PC-9 (cell line): ENCODE measurements at regions not wholly inside any gene's neighbourhood (a gene's known extent, or its start where the extent isn't known, plus 50 kb on each side); places are given as distances from the start of the nearest gene placed in this dataset.

Experiments
- BruUV-seq: library from RNA; stranded (reverse); fragments of 400-500 nt; replicated peaks from 2 replicates; lab custom pipeline; 2021; lab: Mats Ljungman, UMichigan
- CTCF ChIA-PET: fragments of 300-600 bp; sonication (Branson Sonifier 250); formaldehyde crosslinking; loops from one replicate; lab custom pipeline; 2022; ENCODE audit warnings: antibody characterized with exemption; lab: Charles Lee
- POLR2A ChIA-PET: fragments of 300-600 bp; sonication (Branson Sonifier 250); formaldehyde crosslinking; loops from one replicate; lab custom pipeline; 2022; ENCODE audit warnings: antibody characterized with exemption; ENCODE audit not compliant: unreplicated experiment; lab: Charles Lee
- DNase-seq, 2 experiments: peaks; one replicate each; pipeline versions ENCODE4 v3.0.0 to v3.0.0-alpha.2; 2015 to 2022; ENCODE audit warnings: mixed read lengths in 1 of 2
- H2AFZ ChIP-seq: fragments of 200-600 bp; sonication (generic); 2 replicates; pipeline ENCODE4 v1.8.1; 2017; ENCODE audit warnings: antibody characterized with exemption
- H3F3A ChIP-seq: fragments of 200-600 bp; sonication (generic); 2 replicates; pipeline ENCODE4 v1.8.1; 2017; ENCODE audit warnings: antibody characterized with exemption, mild to moderate bottlenecking, low read depth; ENCODE audit not compliant: insufficient read depth
- H3K27ac ChIP-seq: fragments of 200-600 bp; sonication (generic); 2 replicates; pipeline ENCODE4 v1.6.1; 2016; ENCODE audit warnings: mixed run types
- H3K27me3 ChIP-seq: fragments of 200-600 bp; sonication (generic); 2 replicates; pipeline ENCODE4 v1.6.1; 2016; ENCODE audit warnings: low read depth, mixed run types; ENCODE audit not compliant: insufficient read depth
- H3K36me3 ChIP-seq: fragments of 200-600 bp; sonication (generic); 2 replicates; pipeline ENCODE4 v1.6.1; 2016; ENCODE audit warnings: low read depth, mixed run types
- H3K4me1 ChIP-seq: fragments of 200-600 bp; sonication (generic); replicated peaks from 2 replicates; pipeline ENCODE4 v1.6.1; 2016; ENCODE audit warnings: mixed run types; ENCODE audit not compliant: insufficient read depth
- H3K4me2 ChIP-seq: fragments of 200-600 bp; sonication (generic); 2 replicates; pipeline ENCODE4 v1.6.1; 2017; ENCODE audit warnings: mixed run types
- H3K4me3 ChIP-seq: fragments of 200-600 bp; sonication (generic); 2 replicates; pipeline ENCODE4 v1.6.1; 2016; ENCODE audit warnings: mixed run types
- H3K79me2 ChIP-seq: fragments of 200-600 bp; sonication (generic); 2 replicates; pipeline ENCODE4 v1.6.1; 2017; ENCODE audit warnings: low read depth, mixed run types
- H3K9me2 ChIP-seq: fragments of 200-600 bp; sonication (generic); 2 replicates; pipeline ENCODE4 v1.8.1; 2017; ENCODE audit warnings: mild to moderate bottlenecking; ENCODE audit not compliant: insufficient read depth
- H3K9me3 ChIP-seq: fragments of 200-600 bp; sonication (generic); 2 replicates; pipeline ENCODE4 v1.8.1; 2016; ENCODE audit warnings: low read depth; ENCODE audit not compliant: insufficient read depth
- H4K20me1 ChIP-seq: fragments of 200-600 bp; sonication (generic); 2 replicates; pipeline ENCODE4 v1.8.1; 2017; ENCODE audit not compliant: insufficient read depth
- CTCF ChIP-seq: fragments of 200-600 bp; sonication (generic); conservative IDR thresholded peaks from 2 replicates; pipeline ENCODE4 v1.6.1; 2017; ENCODE audit warnings: mixed run types, antibody characterized with exemption, mild to moderate bottlenecking, moderate library complexity
- EZH2 ChIP-seq: fragments of 200-600 bp; sonication (generic); IDR thresholded peaks from 2 replicates; pipeline ENCODE4 v1.8.0; 2017; ENCODE audit warnings: antibody characterized with exemption, low read depth
- intact Hi-C: fragments of 100-400 bp; cut with micrococcal nuclease; formaldehyde crosslinking; loops from one replicate; pipeline ENCODE4 v1.10.0; 2022; ENCODE audit not compliant: unreplicated experiment

GRCh38 chr4:129570326-129570725 is 474.4 kb downstream of the C4orf33 start:
- intact Hi-C loops = no loop called here
- Histone ChIP-seq H3K4me3 (no peak overlapping the region), H3K27me3 (no peaks in the 10 kb centered on the region), H3K27ac (no peak overlapping the region), H3K79me2 (no peaks in the 10 kb centered on the region), H3K9me3 (no peaks in the 10 kb centered on the region), H3K9me2 (no peaks in the 10 kb centered on the region), H4K20me1 (no peaks in the 10 kb centered on the region), H3F3A (no peaks in the 10 kb centered on the region), H2AFZ (no peak overlapping the region), H3K4me1 (no peaks in the 10 kb centered on the region), H3K36me3 (no peaks in the 10 kb centered on the region), H3K4me2 (no peak overlapping the region)
- ChIA-PET POLR2A (no interaction called here), CTCF (no interaction called here)
- no TSS peak for BruUV-seq
- TF ChIP-seq CTCF = no peak
- no peak for TF ChIP-seq EZH2
- no peak for DNase-seq

- Histone ChIP-seq H3K36me3 (no peaks in the 10 kb centered on the region), H3K27me3 (no peaks in the 10 kb centered on the region), H3K27ac (no peak overlapping the region), H3K79me2 (no peaks in the 10 kb centered on the region), H3K4me2 (no peak overlapping the region), H3K9me3 (no peaks in the 10 kb centered on the region), H2AFZ (no peak overlapping the region), H3K4me1 (no peaks in the 10 kb centered on the region), H3F3A (no peaks in the 10 kb centered on the region), H4K20me1 (no peaks in the 10 kb centered on the region), H3K9me2 (no peaks in the 10 kb centered on the region), H3K4me3 (no peak overlapping the region)
- no TSS peak for BruUV-seq
- DNase-seq = no peak
- TF ChIP-seq CTCF (no peak), EZH2 (no peak)
- intact Hi-C loops = no loop called here
- CTCF ChIA-PET = no interaction called here
- POLR2A ChIA-PET = no interaction called here
Observed at GRCh38 chr4:129578336-129578735, 482.4 kb downstream of the C4orf33 start.

GRCh38 chr4:129581305-129581704 is 485.4 kb downstream of the C4orf33 start:
- Histone ChIP-seq H4K20me1 (no peaks in the 10 kb centered on the region), H3K4me2 (no peak overlapping the region), H2AFZ (no peak overlapping the region), H3K4me1 (no peaks in the 10 kb centered on the region), H3K4me3 (no peak overlapping the region), H3K9me2 (no peaks in the 10 kb centered on the region), H3K27ac (no peak overlapping the region), H3K79me2 (no peaks in the 10 kb centered on the region), H3F3A (no peaks in the 10 kb centered on the region), H3K27me3 (no peaks in the 10 kb centered on the region), H3K36me3 (no peaks in the 10 kb centered on the region), H3K9me3 (no peaks in the 10 kb centered on the region)
- intact Hi-C loops = no loop called here
- DNase-seq = no peak
- TF ChIP-seq EZH2 (no peak), CTCF (no peak)
- ChIA-PET CTCF (no interaction called here), POLR2A (no interaction called here)
- no TSS peak for BruUV-seq
